Psoas muscle (tissue), 7 donors: ENCODE measurements at regions not wholly inside any gene's neighbourhood (a gene's known extent, or its start where the extent isn't known, plus 50 kb on each side); places are given as distances from the start of the nearest gene placed in this dataset.

Source experiments
- ATAC-seq, 4 donors: fragments of 200-7000 bp; cut with Tn5 transposase; one replicate each; pipeline ENCODE4 v1.9.1; 2020; ENCODE audit warnings: moderate library complexity in 3 of 4, mild to moderate bottlenecking in 2 of 4
- DNase-seq, 2 donors: peaks; one replicate each; pipeline ENCODE4 v3.0.0-alpha.2; 2020
- H3K27ac ChIP-seq: fragments of 200-600 bp; one replicate; pipeline ENCODE4 v1.8.0; 2022
- H3K27me3 ChIP-seq, 3 donors: fragments of 200-600 bp in 1 of 3; one replicate each; pipeline versions ENCODE4 v1.6.1 to v1.8.0; 2013 to 2022; ENCODE audit warnings: low read length in 2 of 3, mild to moderate bottlenecking in 2 of 3, moderate library complexity in 1 of 3; ENCODE audit not compliant: insufficient read depth in 3 of 3
- H3K36me3 ChIP-seq, 2 donors: fragments of 200-600 bp in 1 of 2; one replicate each; pipeline versions ENCODE4 v1.6.1 to v1.8.0; 2013 to 2022; ENCODE audit warnings: low read depth in 1 of 2, mild to moderate bottlenecking in 1 of 2, moderate library complexity in 1 of 2; ENCODE audit not compliant: insufficient read depth in 1 of 2
- H3K4me1 ChIP-seq: fragments of 200-600 bp; one replicate; pipeline ENCODE4 v1.8.0; 2022
- H3K4me3 ChIP-seq: fragments of 200-600 bp; one replicate; pipeline ENCODE4 v1.8.0; 2022; ENCODE audit warnings: mild to moderate bottlenecking
- H3K9me3 ChIP-seq: fragments of 200-600 bp; one replicate; pipeline ENCODE4 v1.8.0; 2022
- CTCF ChIP-seq: fragments of 200-600 bp; IDR thresholded peaks from one replicate; pipeline ENCODE4 v1.8.0; 2022; ENCODE audit warnings: antibody characterized with exemption
- WGBS, 3 donors: extraction: QIAGEN DNeasy Blood & Tissue Kit; methylation state at CpG; one replicate each; pipeline versions ENCODE4 v1.1.6 to v1.1.7; 2013; 5-methylcytosine and 5-hydroxymethylcytosine counted together
- intact Hi-C, 2 donors: fragments of 100-400 bp; cut with DNase I; formaldehyde crosslinking; loops; one replicate each; pipeline versions ENCODE4 v1.11.0 to v1.14.2; 2022
- donor health status: healthy with polysubstance abuse.
- donor health status: DM: no; HTN: no; CAD: no; lungs with moderate emphysema.
- donor health status: Bipolar disorder and iron deficiency.
- donor health status: healthy.
- donor health status: DM: yes; HTN: yes; CAD: no.
- donor health status: DM: no; HTN: no; CAD: no.
- donor health status: DM: yes; HTN: yes; CAD: no.

GRCh38 chr2:13652531-13653313 is 936.0 kb downstream of the TRIB2 start:
- intact Hi-C loops = no loop called here
- WGBS, 3 donors = 61 to 68% (median 64%) methylated on average over 2 of the region's 2 CpGs
- Histone ChIP-seq H3K4me3 (no peak overlapping the region), H3K36me3 (no peaks in the 10 kb centered on the region), H3K4me1 (no peaks in the 10 kb centered on the region), H3K9me3 (no peaks in the 10 kb centered on the region), H3K27ac (no peak overlapping the region), H3K27me3 (no peaks in the 10 kb centered on the region)
- TF ChIP-seq CTCF = no peak
- DNase-seq (no peak), ATAC-seq (no peak)

- H3K36me3 ChIP-seq = no peaks in the 10 kb centered on the region
- H3K27me3 ChIP-seq = no peaks in the 10 kb centered on the region
- no peak overlapping the region for H3K4me3 ChIP-seq
- intact Hi-C loops = no loop called here
- no peak overlapping the region for H3K27ac ChIP-seq
- H3K9me3 ChIP-seq = no peaks in the 10 kb centered on the region
- no peak for TF ChIP-seq CTCF
- H3K4me1 ChIP-seq = no peaks in the 10 kb centered on the region
- DNase-seq (no peak), ATAC-seq (no peak)
These were observed 937.7 kb downstream of the TRIB2 start for GRCh38 chr2:13654416-13654815.

- Histone ChIP-seq H3K27ac (no peak overlapping the region), H3K27me3 (no peaks in the 10 kb centered on the region), H3K4me1 (no peaks in the 10 kb centered on the region), H3K36me3 (no peaks in the 10 kb centered on the region), H3K9me3 (no peaks in the 10 kb centered on the region), H3K4me3 (no peak overlapping the region)
- no peak for ATAC-seq
- 47 to 51% (median 50%) methylated on average over 3 of the region's 3 CpGs for WGBS, 3 donors
- no peak for TF ChIP-seq CTCF
- intact Hi-C loops = no loop called here
- DNase-seq = no peak
These were observed 943.5 kb downstream of the TRIB2 start for GRCh38 chr2:13660231-13660630.

- Histone ChIP-seq H3K27ac (no peak overlapping the region), H3K4me1 (no peaks in the 10 kb centered on the region), H3K4me3 (no peak overlapping the region), H3K36me3 (no peaks in the 10 kb centered on the region), H3K9me3 (no peaks in the 10 kb centered on the region), H3K27me3 (no peaks in the 10 kb centered on the region)
- DNase-seq = no peak
- no peak for TF ChIP-seq CTCF
- WGBS, 3 donors = 60 to 69% (median 66%) methylated on average over 1 of the region's 1 CpG
- ATAC-seq = no peak
- intact Hi-C loops = no loop called here
These were observed 945.3 kb downstream of the TRIB2 start for GRCh38 chr2:13662055-13662454.
